ENCODE measurements at regions not wholly inside any gene's neighbourhood (a gene's known extent, or its start where the extent isn't known, plus 50 kb on each side); places are given as distances from the start of the nearest gene placed in this dataset.

DNA sequence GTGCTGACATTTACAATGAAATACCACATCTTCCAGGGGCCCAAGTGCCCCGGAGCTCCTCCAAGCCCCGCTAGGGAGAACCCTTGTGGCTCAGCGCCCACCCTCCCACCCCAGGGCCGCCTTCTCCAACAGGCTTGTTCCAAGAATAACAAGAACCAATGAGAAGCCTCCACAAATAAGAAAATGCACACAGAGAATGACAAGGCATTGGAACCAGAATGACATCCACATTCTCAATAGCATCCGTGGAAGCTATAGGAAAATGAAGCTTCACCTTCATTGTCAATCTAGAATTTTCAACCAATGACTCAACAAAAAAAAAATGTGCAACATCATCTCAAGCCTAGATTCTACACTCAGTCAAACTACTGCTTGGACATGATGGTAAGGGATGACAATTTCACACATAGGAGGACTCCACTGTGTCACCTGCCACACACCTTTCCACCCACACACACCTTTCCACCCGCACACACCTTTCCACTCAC, 50.4 kb upstream of the PPP2R2D start:
- TF ChIP-seq POLR2A (IDR thresholded peaks at IDR 0.05; ENCODE audit: low read depth, low read length) = no peak
- TF ChIP-seq, protein P1, sequence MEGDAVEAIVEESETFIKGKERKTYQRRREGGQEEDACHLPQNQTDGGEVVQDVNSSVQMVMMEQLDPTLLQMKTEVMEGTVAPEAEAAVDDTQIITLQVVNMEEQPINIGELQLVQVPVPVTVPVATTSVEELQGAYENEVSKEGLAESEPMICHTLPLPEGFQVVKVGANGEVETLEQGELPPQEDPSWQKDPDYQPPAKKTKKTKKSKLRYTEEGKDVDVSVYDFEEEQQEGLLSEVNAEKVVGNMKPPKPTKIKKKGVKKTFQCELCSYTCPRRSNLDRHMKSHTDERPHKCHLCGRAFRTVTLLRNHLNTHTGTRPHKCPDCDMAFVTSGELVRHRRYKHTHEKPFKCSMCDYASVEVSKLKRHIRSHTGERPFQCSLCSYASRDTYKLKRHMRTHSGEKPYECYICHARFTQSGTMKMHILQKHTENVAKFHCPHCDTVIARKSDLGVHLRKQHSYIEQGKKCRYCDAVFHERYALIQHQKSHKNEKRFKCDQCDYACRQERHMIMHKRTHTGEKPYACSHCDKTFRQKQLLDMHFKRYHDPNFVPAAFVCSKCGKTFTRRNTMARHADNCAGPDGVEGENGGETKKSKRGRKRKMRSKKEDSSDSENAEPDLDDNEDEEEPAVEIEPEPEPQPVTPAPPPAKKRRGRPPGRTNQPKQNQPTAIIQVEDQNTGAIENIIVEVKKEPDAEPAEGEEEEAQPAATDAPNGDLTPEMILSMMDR (IDR thresholded peaks at IDR 0.05 in 2 of 3, conservative IDR thresholded peaks at IDR 0.05 in 1 of 3; ENCODE audit: control insufficient read depth in 2 of 3, extremely low read depth in 1 of 3, insufficient read depth in 1 of 3, low read depth in 3 of 3, low read length in 3 of 3) = no peak
- no peak for TF ChIP-seq RAD21 (IDR thresholded peaks at IDR 0.05; ENCODE audit: insufficient read depth, low read depth, low read length)
- no peak for TF ChIP-seq BHLHE40 (IDR thresholded peaks at IDR 0.05; ENCODE audit: borderline replicate concordance in 1 of 2, low read depth in 2 of 2, low read length in 1 of 2)
- TF ChIP-seq JUNB (IDR thresholded peaks at IDR 0.05) = no peak
- no peak for TF ChIP-seq HDAC2 (IDR thresholded peaks at IDR 0.05)
- TF ChIP-seq, protein P2, sequence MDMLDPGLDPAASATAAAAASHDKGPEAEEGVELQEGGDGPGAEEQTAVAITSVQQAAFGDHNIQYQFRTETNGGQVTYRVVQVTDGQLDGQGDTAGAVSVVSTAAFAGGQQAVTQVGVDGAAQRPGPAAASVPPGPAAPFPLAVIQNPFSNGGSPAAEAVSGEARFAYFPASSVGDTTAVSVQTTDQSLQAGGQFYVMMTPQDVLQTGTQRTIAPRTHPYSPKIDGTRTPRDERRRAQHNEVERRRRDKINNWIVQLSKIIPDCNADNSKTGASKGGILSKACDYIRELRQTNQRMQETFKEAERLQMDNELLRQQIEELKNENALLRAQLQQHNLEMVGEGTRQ (IDR thresholded peaks at IDR 0.05; ENCODE audit: borderline replicate concordance, low read depth, low read length) = no peak
- TF ChIP-seq MTA2 (IDR thresholded peaks at IDR 0.05; ENCODE audit: low read depth) = no peak
- no peak for TF ChIP-seq PAX5 (IDR thresholded peaks at IDR 0.05; ENCODE audit: borderline replicate concordance, low read depth, low read length)
